ENCODE measurements at regions not wholly inside any gene's neighbourhood (a gene's known extent, or its start where the extent isn't known, plus 50 kb on each side); places are given as distances from the start of the nearest gene placed in this dataset.

DNA sequence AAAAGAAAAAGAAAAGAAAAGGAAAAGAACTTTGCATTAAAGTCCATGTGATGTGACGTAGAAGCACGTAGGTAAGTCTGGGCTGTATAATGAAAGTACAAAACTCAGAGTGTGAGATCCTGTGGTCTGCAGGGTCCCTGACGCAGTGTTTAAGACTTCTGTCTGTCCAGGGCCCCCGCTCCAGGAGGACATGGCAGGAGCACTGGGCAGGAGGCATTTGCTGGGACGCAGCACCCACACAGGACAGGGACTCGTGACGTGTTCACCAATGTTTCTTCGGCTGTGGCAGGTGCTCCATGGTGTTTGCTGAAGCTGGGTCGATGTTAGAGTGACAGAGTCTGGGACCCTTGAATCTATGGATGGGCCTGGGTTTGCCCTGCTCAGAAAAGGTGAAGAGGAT is 348.1 kb downstream of the BRD1 start:
- H3K27me3 Mint-ChIP-seq (ENCODE audit: low read depth), result peaks cover 18% of the 10 kb centered on the region
- ATAC-seq (no peak), DNase-seq (no peak)
- peaks cover 3% of the 10 kb centered on the region for H3K9me3 Mint-ChIP-seq
- no peak overlapping the region for H3K4me3 Mint-ChIP-seq
- no peaks in the 10 kb centered on the region for H3K4me1 Mint-ChIP-seq (ENCODE audit: low read depth)
- no peaks in the 10 kb centered on the region for H3K36me3 Mint-ChIP-seq (ENCODE audit: insufficient read depth)

DNA sequence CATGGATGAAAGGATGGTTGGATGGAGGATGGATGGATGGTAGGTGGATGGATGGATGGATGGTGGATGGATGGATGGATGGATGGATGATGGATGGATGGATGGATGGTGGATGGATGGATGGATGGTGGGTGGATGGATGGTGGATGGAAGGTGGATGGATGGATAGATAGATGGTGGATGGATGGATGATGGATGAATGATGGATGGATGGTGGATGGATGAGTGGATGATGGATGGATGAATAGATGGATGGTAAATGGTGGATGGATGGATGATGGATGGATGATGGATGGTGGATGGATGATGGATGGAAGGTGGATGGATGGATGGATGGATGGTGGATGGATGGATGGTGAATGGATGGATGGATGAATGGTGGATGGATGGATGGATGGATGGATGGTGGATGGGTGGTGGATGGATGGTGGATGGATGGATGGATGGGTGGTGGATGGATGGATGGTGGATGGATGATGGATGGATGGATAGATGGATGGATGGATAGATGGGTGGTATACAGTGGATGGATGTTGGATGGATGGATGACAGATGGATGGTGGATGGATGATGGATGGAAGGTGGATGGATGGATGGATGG is 350.8 kb downstream of the BRD1 start:
- H3K9me3 Mint-ChIP-seq, result peaks cover 3% of the 10 kb centered on the region
- no peaks in the 10 kb centered on the region for H3K36me3 Mint-ChIP-seq (ENCODE audit: insufficient read depth)
- H3K4me3 Mint-ChIP-seq, result no peak overlapping the region
- DNase-seq, result no peak
- H3K4me1 Mint-ChIP-seq (ENCODE audit: low read depth), result no peaks in the 10 kb centered on the region
- ATAC-seq, result no peak
- peaks cover 14% of the 10 kb centered on the region for H3K27me3 Mint-ChIP-seq (ENCODE audit: low read depth)

- no peaks in the 10 kb centered on the region for H3K4me1 Mint-ChIP-seq (ENCODE audit: low read depth)
- peaks cover 3% of the 10 kb centered on the region for H3K9me3 Mint-ChIP-seq
- H3K36me3 Mint-ChIP-seq (ENCODE audit: insufficient read depth), result no peaks in the 10 kb centered on the region
- no peak for DNase-seq
- ATAC-seq, result no peak
- H3K4me3 Mint-ChIP-seq, result no peak overlapping the region
- peaks cover 7% of the 10 kb centered on the region for H3K27me3 Mint-ChIP-seq (ENCODE audit: low read depth)
Observed at GRCh38 chr22:49476176-49476575, 351.5 kb downstream of the BRD1 start.

DNA sequence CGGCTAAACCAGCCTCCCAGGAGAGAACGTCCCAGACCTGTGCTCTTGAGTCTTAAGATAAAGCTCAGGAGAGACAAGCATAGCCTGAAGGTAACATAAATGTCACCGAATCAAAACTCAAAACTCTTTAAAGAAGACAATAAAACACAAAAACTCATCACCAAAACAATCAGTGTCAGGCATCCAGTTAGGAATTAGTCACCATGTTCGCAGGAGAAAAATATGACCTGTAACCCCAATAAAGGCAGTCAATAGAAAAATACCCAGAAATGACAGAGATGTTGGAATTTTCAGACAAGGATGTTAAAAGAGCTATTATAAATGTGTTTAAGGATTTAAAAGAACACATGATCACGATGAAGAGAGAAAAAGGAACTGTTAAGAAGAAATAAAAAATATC is 352.4 kb downstream of the BRD1 start:
- Mint-ChIP-seq H3K4me1 (ENCODE audit: low read depth) (no peaks in the 10 kb centered on the region), H3K4me3 (no peak overlapping the region), H3K9me3 (peaks cover 3% of the 10 kb centered on the region), H3K36me3 (ENCODE audit: insufficient read depth) (no peaks in the 10 kb centered on the region), H3K27me3 (ENCODE audit: low read depth) (peaks cover 6% of the 10 kb centered on the region)
- DNase-seq (no peak), ATAC-seq (no peak)

GRCh38 chr22:49473286-49473685 is 354.4 kb downstream of the BRD1 start:
- H3K4me1 Mint-ChIP-seq (ENCODE audit: low read depth), result no peaks in the 10 kb centered on the region
- no peaks in the 10 kb centered on the region for H3K36me3 Mint-ChIP-seq (ENCODE audit: insufficient read depth)
- peaks cover 7% of the 10 kb centered on the region for H3K27me3 Mint-ChIP-seq (ENCODE audit: low read depth)
- ATAC-seq, result no peak
- no peak for DNase-seq
- peaks cover 3% of the 10 kb centered on the region for H3K9me3 Mint-ChIP-seq
- H3K4me3 Mint-ChIP-seq, result no peak overlapping the region

GRCh38 chr22:49470741-49471503 is 356.8 kb downstream of the BRD1 start:
- no peak overlapping the region for H3K4me3 Mint-ChIP-seq
- H3K9me3 Mint-ChIP-seq, result no peaks in the 10 kb centered on the region
- ATAC-seq, result no peak
- no peak for DNase-seq
- no peaks in the 10 kb centered on the region for H3K36me3 Mint-ChIP-seq (ENCODE audit: insufficient read depth)
- no peaks in the 10 kb centered on the region for H3K4me1 Mint-ChIP-seq (ENCODE audit: low read depth)
- peaks cover 7% of the 10 kb centered on the region for H3K27me3 Mint-ChIP-seq (ENCODE audit: low read depth)

DNA sequence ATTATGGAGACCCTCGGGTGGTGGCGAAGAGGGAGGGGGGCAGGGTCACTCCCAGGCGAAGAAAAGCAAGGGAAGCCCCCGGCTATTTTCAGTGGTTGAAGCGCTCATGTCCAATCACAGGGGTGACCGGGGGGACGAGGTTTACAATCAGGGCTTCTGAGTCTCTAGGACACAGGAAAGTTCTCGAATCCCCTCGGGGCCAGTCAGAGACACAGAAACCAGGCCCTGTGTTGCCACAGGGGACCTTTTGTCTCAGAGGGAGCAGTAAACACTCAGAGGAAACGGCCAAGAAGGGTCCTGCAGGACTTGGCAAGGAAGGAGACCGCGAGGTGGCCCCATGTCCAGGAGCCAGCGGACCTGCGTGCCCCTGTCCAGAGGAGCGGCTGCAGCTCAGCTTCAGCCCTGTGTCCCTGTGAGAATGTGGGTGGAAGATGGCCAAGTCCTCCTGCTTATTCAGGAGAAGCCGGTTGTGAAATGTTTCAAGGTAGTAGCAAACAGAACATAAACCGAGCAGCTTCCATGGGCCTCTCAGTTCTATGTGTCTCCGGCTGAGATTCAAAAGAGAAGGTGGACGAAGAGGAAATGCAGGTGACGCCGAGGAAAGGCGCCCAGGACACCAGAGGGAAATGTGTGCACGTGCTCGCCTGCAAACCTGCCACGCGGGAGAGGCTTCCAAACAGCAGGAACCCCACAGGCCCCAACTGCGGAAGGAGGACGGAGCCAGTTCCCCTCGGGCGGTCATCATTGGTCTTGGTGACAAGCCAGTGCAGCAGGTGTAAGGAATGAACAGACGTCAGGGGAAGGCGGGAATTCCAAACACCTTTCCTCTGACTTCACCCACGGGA is 357.6 kb downstream of the BRD1 start:
- no peak for ATAC-seq
- no peak for DNase-seq
- H3K36me3 Mint-ChIP-seq (ENCODE audit: insufficient read depth), result no peaks in the 10 kb centered on the region
- H3K4me3 Mint-ChIP-seq, result no peak overlapping the region
- H3K9me3 Mint-ChIP-seq, result no peaks in the 10 kb centered on the region
- H3K4me1 Mint-ChIP-seq (ENCODE audit: low read depth), result no peaks in the 10 kb centered on the region
- H3K27me3 Mint-ChIP-seq (ENCODE audit: low read depth), result peaks cover 12% of the 10 kb centered on the region

- Mint-ChIP-seq H3K4me1 (ENCODE audit: low read depth) (no peaks in the 10 kb centered on the region), H3K36me3 (ENCODE audit: insufficient read depth) (no peaks in the 10 kb centered on the region), H3K9me3 (no peaks in the 10 kb centered on the region), H3K4me3 (no peak overlapping the region), H3K27me3 (ENCODE audit: low read depth) (peaks cover 9% of the 10 kb centered on the region)
- no peak for DNase-seq
- no peak for ATAC-seq
Observed at GRCh38 chr22:49468487-49469198, 359.0 kb downstream of the BRD1 start.

- H3K36me3 Mint-ChIP-seq (ENCODE audit: insufficient read depth), result no peaks in the 10 kb centered on the region
- H3K4me1 Mint-ChIP-seq (ENCODE audit: low read depth), result no peaks in the 10 kb centered on the region
- no peaks in the 10 kb centered on the region for H3K9me3 Mint-ChIP-seq
- H3K27me3 Mint-ChIP-seq (ENCODE audit: low read depth), result peaks cover 9% of the 10 kb centered on the region
- no peak overlapping the region for H3K4me3 Mint-ChIP-seq
- DNase-seq (no peak), ATAC-seq (no peak)
Observed at GRCh38 chr22:49466878-49467595, 360.6 kb downstream of the BRD1 start.

DNA sequence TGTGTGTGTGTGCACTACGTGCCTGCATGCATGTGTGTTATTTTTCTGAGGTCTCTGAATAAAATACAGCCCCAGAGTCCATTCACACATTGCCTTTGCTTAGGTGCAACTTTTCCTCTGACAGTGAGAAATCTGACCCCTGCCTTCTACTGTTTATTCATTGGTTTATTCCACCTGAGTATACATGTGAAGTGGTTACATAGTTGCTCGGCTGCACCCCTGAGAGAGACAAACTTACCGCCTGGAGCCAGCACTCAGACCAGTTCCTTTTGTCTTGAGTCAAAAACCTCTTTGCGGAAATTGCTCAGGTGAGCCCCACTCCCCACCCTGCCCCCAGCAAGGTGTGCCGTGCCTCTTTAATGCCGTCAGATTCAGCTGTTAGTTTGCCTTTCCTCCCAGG is 363.6 kb downstream of the BRD1 start:
- no peak overlapping the region for H3K4me3 Mint-ChIP-seq
- DNase-seq (no peak), ATAC-seq (no peak)
- H3K4me1 Mint-ChIP-seq (ENCODE audit: low read depth), result no peaks in the 10 kb centered on the region
- H3K9me3 Mint-ChIP-seq, result no peaks in the 10 kb centered on the region
- no peaks in the 10 kb centered on the region for H3K36me3 Mint-ChIP-seq (ENCODE audit: insufficient read depth)
- H3K27me3 Mint-ChIP-seq (ENCODE audit: low read depth), result peaks cover 6% of the 10 kb centered on the region

DNA sequence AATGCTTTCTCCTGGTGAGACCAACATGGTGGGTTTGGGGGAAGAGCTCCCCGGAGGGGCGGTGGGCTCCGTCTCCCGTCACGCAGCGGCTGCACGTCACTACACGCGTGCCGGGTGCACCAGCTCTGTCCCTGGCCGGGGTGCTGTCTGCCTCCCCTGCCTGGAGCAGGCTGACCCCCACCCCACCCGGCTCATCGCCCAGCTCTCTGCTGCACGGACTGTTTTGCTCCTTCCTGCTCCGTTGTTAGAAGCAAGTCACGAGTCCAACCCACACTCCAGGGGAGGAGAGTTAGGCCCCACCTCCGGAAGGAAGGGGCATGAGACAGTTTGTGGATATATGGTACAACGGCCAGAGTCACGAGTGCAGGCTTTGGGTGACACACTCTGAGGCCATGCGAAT is 364.9 kb downstream of the BRD1 start:
- Mint-ChIP-seq H3K27me3 (ENCODE audit: low read depth) (peaks cover 12% of the 10 kb centered on the region), H3K9me3 (no peaks in the 10 kb centered on the region), H3K4me1 (ENCODE audit: low read depth) (no peaks in the 10 kb centered on the region), H3K4me3 (no peak overlapping the region), H3K36me3 (ENCODE audit: insufficient read depth) (no peaks in the 10 kb centered on the region)
- DNase-seq (no peak), ATAC-seq (no peak)

DNA sequence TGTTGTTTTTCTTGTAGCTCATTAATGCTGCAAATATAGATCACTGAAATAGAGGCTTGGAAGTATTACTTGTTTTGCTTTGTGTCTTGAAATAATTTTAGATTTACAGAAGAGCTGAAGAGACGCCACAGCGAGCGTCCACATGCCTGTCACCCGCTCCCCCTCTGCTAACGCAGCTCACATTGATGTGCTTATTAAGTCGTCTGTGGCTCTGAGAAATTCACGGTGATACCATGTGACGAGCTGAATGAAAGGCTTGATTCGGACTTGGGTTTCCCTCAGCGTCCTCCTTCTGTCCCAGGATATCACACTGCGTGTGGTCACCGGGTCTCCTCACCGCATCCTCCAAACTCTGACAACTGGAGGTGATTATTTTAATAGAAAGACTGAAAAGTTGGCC is 365.4 kb downstream of the BRD1 start:
- no peak for ATAC-seq
- Mint-ChIP-seq H3K36me3 (ENCODE audit: insufficient read depth) (no peaks in the 10 kb centered on the region), H3K27me3 (ENCODE audit: low read depth) (peaks cover 12% of the 10 kb centered on the region), H3K4me1 (ENCODE audit: low read depth) (no peaks in the 10 kb centered on the region), H3K9me3 (no peaks in the 10 kb centered on the region), H3K4me3 (no peak overlapping the region)
- no peak for DNase-seq

- ATAC-seq, result no peak
- no peaks in the 10 kb centered on the region for H3K9me3 Mint-ChIP-seq
- H3K36me3 Mint-ChIP-seq (ENCODE audit: insufficient read depth), result no peaks in the 10 kb centered on the region
- H3K4me1 Mint-ChIP-seq (ENCODE audit: low read depth), result no peaks in the 10 kb centered on the region
- H3K4me3 Mint-ChIP-seq, result no peak overlapping the region
- DNase-seq, result no peak
- H3K27me3 Mint-ChIP-seq (ENCODE audit: low read depth), result peaks cover 12% of the 10 kb centered on the region
Observed at GRCh38 chr22:49461674-49462073, 366.0 kb downstream of the BRD1 start.
